HG03066 (cell line): ENCODE measurements at regions not wholly inside any gene's neighbourhood (a gene's known extent, or its start where the extent isn't known, plus 50 kb on each side); places are given as distances from the start of the nearest gene placed in this dataset.

ENCODE experiments used
- ATAC-seq: cut with Tn5 transposase; IDR thresholded peaks from one replicate; pipeline ENCODE4 v1.9.1; 2021; ENCODE audit warnings: low read depth; ENCODE audit not compliant: unreplicated experiment

GRCh38 chrX:43560247-43560946, 95.7 kb upstream of the MAOA start:
- no peak for ATAC-seq

DNA sequence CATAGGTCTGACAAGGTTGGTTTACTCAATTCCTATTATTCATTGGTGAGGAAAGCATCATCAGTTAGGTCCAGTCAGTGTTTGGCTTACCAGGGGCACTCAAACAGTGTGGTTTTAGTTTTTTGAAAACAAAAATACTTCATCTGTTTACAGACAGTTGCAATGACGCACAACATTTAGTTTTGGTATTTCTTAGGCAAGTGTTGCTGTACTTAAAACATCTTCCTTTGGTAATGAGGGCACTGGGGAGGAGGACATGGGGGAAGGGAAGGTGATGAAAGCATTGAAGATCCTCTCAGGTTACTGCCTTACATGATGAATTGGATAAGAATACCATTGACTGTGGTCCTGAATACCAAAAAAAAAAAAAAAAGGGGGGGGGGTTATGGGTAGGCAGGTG, 93.7 kb upstream of the MAOA start:
- ATAC-seq: no peak

DNA sequence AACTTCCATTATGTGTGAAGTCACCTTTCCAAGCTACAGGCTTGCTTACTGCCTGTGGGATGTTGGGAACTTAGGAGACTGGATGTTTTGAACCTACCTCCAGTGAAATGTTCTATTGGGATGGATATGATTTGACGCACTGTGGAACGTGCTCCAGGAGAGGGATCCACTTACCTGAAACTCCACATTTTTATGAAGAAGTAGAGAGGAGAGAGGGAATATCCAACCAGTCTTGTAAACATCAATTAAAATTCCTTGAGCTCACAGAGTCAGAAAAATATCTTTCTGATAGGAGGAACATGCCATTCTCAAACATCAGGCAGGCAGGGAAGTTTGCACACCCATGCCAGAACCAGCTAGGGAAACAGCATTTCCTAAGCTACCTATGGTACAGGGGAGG, 91.1 kb upstream of the MAOA start:
- ATAC-seq: no peak

DNA sequence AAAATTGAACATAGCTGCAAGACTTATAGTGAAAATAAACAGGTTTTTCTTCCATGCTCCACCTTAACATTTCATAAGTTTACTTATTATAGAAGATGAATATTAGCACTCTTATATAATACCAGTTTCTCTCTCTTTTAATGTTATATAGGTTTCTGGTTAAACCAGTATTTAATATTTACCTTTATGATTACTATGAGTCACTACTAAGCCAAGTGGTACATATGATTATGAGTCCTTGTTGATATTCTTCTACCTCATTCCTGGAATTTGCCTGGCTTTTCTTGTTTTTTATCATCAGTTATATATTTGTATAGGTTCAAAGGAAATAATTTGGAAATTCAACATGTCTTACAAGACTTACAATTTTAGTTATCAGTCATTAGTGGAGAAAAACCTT, 89.9 kb upstream of the MAOA start:
- no peak for ATAC-seq

DNA sequence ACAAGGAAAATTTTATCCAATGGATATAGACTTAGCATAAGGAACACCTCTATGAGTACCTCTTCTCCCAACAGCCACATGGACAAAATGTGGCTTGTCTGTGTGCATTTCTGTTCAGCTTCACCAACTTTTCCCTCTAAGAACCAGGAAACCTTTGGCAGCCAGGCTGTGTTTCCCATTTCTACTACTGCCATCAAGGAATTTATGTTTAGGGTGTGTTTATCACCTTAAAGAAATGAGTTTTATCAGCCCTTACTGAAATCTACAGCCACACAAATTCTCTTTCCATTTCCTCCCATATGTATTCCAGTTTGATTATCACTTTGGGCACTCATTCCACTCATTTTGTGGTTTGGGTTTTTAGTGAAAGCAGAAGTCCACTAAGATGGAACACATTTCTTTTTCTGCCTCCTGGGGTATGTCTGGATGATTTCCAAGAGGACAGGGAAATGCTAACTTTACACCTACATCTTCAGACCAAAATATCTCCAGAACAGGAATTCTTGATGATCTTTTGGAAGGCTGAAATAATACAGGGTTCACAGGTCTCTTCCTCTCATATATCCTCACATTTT, 82.6 kb upstream of the MAOA start:
- no peak for ATAC-seq

GRCh38 chrX:43580621-43581020, 75.5 kb upstream of the MAOA start:
- ATAC-seq: no peak

DNA sequence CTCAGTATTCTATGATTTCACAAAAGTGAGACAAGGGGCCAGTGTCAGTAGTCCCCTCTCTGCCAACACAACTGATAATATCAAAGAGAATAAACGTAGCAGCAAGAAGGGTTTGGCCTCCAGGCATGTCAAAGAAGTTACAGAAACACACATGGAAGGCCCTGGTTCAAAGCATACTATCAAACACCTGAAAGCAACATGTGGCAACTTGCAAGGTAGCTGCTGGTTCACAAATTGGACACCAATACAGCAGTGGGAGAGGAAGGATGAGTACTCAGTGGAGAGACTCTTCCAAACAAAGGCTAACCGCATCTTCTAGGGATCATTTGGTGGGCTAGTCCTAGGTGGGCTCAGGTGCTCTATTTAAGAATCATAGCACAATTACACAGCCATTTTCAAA, 74.9 kb upstream of the MAOA start:
- ATAC-seq: no peak

DNA sequence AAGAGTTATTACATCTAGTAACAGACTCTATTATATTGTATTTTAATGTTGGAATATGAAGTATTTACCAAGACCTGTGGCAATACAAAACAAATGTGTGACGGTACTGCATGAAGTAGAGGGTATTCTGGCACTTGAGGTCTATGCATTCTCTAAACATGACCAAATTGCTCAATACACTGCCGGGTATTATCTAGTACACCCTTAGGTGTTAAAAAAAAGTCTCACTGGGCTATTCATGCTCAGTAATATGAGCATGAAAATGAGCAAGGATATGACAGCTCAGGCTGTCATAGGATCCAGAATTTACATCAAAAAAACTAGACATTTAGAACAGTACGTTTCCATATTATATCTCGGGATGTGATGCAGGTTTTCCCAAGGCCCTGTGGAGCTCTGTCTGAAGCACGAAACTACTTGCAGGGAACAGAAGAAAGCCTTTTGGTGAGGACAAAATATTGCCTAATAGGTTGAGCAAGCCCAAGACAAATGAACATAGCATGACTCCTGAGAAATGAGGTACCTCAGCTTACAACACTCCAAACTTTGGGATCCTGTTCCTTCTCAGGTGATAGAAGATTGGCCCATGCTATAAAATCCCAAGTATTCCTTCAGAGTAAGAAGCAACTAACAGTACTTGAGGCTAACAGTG, 74.1 kb upstream of the MAOA start:
- no peak for ATAC-seq

- no peak for ATAC-seq
These were observed 73.6 kb upstream of the MAOA start for GRCh38 chrX:43582540-43582913.

DNA sequence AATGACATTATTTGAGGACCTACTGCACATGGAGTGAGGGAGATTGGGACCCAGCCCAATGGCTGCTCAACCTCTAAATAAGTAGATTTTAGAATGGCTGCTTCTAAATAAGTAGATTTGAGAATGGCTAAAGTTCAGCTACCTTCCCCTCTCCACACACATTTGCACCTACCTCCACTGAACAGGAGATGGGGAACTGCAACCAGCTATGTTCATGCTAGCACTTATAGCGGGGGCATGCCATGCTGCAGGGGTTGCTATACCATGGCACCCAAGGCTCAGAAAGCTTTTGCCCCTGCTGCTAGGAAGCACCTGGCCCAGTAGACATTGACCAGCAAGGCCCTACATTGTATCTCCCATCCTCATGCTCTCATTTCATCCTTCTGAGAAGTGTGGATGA, 70.2 kb upstream of the MAOA start:
- ATAC-seq: no peak

GRCh38 chrX:43586830-43587229, 69.3 kb upstream of the MAOA start:
- ATAC-seq: no peak

- no peak for ATAC-seq
These were observed 66.4 kb upstream of the MAOA start for GRCh38 chrX:43589735-43590134.

DNA sequence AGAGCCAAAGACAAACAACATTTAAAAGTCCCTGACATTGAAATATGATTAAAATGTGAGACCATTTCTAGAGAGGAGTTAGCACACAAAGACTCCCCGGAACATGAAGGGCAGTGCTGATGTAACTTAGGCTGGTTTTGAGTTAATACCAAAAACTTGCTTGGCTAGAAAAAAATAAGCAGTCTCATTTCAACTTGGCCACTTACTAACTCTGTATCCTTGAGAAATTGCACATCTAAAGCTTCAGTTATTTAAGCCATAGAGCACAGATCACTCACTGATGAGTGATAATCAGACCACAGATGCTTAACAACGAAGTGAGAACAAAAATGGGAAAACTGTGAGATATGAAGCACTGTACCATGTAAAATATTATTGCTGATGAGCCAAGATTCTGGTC, 65.9 kb upstream of the MAOA start:
- no peak for ATAC-seq

DNA sequence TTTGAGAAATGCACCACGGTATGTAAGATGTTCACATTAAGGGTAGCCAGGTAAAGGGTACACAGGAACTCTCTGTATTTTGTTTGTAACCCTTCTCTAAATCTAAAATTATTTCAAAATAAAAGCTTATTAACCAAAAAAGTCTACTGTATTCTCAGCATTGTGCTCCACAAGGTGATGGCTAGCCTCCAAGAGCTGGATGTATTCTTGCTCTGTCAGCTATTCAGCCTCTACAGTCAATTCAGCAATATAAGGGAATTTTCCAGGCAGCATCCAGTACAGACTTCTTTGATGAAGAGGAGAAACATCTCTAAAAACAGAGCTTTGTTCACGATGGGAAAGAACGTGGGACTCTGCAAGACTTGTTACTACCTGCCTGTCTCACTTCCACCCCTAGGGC, 63.5 kb upstream of the MAOA start:
- ATAC-seq: no peak

DNA sequence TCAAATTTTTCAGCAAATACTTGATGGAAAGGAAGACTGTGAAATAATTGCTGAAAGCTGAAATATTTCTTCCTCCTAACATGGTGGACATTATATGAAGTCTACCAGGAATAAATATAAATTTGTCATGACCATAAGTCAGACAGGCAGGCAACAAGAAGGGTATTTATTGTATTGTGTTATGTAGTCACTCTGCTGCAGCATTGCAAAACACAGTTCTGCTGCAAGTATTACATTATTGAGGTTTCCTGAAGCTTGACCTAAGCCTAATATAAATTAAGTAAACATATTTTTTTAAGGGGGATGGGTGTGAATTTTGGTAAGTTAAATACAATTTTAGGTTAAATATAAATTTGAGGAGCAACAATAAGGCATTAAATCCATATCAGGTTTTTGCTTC, 60.2 kb upstream of the MAOA start:
- ATAC-seq: no peak

- no peak for ATAC-seq
These were observed 51.3 kb upstream of the MAOA start for GRCh38 chrX:43604753-43605152.

DNA sequence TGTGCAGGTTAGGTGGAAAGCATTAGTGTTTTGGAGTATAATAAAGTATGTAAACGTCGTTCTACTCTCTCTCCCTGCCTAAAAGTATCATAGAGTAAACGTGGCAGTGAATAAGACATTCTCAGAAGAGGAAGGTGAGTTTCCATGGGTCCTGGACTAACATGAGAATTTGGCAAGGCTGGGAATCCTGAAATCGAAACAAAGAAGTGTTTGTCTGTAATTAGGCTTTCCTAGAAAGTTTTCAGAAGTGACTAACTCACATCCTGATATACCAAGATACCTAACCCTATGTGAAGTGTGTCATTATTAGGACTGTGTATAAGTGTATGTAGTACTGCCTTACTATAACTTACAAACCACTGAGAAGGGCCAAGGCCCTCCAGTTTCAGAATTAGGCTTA, 50.7 kb upstream of the MAOA start:
- no peak for ATAC-seq
